Stimulated activated CD8-positive, alpha-beta memory T cell treated with anti-CD3 and anti-CD28 coated beads, Interleukin-15, amount 100 ng/mL, for 4 hours (primary cell): ENCODE measurements at regions not wholly inside any gene's neighbourhood (a gene's known extent, or its start where the extent isn't known, plus 50 kb on each side); places are given as distances from the start of the nearest gene placed in this dataset.
"Not testable (repeated sequence)": the region's sequence is repeated elsewhere in the genome, so short reads cannot be mapped to it uniquely, and the experiment has no call there.

Experiments used
- DNase-seq, 2 donors: peaks; one replicate each; pipeline ENCODE4 v3.0.0-alpha.2; 2020; ENCODE audit warnings: low read depth in 2 of 2

DNA sequence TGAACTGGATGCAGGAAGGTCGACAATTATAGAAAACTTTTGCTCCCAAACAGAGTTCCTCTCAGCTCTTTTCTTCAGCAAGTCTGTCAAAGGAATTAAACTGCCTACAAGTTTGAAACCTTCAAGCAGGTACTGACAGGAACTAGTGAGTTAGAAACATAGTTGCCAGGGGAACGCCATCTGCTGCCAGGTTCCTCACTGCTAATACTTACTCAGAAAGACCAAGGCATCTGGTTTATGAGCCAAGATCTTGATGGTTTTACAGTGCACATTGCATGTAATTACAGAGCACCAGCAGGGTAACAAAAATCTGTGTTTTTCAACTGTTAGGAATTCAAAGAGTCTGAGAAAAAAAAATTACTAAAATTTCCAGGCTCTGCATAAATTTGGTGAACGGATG is 300.0 kb upstream of the NRG3 start:
- no peak for DNase-seq

DNA sequence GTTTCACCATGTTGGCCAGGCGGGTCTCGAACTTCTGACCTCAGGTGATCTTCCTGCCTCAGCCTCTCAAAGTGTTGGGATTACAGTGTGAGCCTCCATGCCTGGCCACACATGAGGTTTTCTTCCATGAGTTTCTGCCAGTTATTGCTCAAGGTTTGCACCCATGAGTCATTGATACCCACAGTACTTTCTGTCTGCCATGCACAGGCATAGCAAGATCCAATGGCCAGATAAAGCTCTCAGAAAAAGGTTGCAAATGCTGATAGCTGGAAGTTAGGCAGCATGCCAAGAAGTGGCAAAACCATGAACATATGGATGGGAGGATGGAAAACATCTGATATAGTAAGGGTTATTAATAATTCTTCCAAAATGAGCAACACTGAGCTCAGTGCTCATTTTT is 298.7 kb upstream of the NRG3 start:
- no peak for DNase-seq

DNA sequence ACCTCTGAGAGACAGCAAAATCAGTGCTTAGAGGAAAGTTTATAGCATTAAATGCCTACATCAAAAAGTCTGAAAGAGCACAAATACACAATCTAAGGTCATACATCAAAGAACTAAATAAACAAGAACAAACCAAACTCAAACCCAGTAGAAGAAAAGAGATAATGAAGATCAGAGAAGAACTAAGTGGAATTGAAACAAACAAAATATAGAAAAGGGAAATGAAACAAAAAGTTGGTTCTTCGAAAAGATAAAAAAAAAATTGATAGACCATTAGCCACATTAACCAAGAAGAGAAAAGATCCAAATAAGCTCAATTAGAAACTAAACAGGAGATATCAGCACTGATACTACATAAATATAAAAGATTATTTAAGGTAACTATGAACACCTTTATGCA is 280.0 kb upstream of the NRG3 start:
- DNase-seq: no peak

DNA sequence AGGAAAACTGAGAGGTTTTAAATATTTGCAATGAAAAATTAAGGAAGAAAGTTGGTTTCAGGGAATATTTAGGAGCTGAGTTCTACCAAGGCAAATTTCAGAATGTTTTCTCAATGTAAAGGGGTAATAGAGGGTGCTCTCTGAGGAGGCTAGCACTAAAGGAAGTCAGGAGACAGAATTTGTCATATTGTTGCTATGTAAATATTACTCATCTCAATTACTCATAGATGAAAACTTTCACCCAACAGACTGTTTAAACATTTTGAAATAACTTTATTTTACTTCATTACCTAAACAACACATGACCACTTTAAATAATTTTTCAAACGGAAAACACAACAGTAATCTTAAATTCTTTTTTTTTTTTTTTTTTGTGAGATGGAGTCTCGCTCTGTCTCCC is 274.8 kb upstream of the NRG3 start:
- no peak for DNase-seq

DNA sequence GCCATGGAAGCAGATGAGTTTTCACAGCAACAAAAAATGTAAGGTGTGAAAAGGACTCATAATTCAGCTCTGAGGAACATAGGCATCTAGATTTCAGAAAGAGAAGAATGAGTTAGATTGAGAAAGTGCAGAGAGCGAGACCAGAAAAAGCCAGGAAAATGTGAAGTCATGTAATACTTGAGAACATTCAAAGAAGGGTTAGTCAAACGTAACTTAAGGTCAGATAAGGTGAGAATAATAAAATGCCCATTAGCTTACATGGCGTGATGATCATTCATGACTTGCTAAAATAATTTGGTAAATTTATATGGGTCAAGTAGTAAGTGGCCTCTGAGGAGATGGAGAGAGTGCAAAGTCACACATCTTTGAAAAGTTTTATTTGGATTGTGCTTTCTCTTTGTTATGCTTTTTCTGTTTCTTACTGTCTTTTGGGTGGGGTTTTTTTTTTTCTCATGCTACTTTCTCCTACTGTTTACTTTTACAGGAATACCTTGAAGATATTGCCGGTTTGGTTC is 271.8 kb upstream of the NRG3 start:
- no peak for DNase-seq

DNA sequence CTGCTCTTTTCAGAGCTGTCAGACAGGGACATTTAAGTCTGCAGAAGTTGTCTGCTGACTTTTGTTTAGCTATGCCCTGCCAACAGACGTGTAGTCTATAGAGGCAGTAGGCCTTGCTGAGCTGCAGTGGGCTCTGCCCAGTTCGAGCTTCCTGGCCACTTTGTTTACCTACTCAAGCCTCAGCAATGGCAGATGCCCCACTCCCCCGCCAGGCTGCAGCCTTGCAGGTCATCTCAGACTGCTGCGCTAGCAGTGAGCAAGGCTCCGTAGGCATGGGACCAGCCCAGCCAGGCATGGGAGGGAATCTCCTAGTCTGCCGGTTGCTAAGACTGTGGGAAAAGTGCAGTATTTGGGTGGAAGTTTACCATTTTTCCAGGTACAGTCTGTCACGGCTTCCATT is 230.5 kb upstream of the NRG3 start:
- DNase-seq: not testable (repeated sequence)

DNA sequence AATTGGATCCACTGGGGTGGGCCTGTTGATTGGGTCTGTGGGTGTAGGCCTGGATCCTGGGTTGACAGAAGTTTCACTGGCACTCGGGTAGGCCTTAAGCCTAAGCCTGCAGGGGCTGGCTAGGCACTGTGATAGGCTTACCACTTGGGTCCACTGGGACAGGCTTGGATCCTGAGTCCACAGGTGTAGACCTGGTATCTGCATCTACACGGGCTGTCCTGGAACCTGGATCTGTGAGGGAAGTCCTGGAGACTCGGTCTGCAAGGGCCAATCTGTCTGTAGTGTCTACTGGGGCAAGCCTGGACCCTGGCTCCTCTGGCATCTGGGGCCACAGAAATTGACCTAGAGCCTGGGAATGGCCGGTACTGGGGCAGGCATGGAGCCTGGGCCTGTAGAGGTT is 219.0 kb upstream of the NRG3 start:
- DNase-seq: no peak

DNA sequence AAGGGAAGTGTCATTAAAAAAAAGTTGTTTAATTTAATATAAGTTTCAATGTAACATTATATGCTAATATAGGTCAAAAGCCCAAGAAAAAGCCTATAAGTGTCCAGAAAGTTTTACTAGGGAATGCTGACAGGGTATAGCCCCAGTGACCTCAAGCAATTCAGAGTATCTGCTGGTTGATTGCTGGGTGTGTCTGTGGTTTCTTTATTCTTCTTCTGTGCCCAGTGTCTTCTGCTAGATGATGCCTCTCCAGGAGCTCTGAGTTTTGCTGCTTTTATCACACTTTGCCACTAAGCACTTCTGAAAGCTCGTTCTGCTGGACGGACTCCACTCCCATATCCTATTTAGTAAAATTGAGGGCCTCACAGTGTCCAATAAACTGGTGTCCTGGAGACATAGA is 212.2 kb upstream of the NRG3 start:
- no peak for DNase-seq

DNA sequence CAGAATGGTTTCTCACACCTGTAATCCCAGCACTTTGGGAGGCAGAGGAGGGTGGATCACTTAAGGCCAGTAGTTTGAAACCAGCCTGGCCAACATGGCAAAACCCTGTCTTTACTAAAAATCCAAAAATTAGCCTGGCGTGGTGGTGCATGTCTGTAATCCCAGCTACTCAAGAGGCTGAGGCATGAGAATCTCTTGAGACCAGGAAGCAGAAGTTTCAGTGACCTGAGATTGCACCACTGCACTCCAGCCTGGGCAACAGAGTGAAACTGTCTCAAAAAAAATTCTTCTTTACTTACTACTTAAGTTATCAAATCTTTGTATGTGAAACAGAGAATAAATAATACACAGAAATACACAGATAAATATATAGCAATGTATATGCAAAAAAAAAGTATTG is 210.2 kb upstream of the NRG3 start:
- not testable (repeated sequence) for DNase-seq

DNA sequence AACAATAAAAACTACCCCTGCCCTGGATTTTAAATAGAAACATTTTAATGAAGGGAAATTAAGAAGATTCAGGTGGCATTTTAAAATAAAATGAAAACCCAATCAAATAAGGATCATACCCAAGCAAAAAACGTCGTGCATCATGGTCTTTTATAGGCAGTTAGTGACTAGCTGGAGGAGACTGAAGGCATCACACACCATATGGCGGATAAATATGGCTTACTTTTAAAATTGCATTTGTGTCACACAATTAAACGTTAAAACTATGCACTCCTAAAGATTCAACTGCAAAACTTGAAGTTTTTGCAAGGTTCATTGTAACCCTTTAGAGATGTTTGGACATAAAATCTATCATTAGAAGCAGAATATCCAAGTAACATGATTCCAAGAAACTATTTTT is 200.1 kb upstream of the NRG3 start:
- no peak for DNase-seq

DNA sequence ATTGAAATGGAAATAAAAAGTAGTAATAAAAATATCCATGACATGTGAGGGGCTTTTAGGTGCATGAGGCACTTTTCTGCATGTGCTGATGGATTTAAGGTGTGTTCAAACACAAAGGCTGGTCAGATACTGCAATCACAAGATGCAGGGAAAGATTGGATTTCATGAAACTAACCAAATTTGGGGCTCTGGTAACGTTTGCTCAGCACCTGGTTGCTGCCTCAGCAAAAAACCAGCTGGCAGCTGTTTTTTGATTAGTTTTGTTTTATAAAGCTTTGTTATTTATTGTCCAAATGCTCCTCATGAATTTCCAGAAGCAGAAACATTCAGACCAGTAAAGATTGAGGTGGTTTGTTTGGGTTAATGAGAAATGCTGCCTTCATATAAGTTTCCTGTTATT is 195.7 kb upstream of the NRG3 start:
- no peak for DNase-seq

DNA sequence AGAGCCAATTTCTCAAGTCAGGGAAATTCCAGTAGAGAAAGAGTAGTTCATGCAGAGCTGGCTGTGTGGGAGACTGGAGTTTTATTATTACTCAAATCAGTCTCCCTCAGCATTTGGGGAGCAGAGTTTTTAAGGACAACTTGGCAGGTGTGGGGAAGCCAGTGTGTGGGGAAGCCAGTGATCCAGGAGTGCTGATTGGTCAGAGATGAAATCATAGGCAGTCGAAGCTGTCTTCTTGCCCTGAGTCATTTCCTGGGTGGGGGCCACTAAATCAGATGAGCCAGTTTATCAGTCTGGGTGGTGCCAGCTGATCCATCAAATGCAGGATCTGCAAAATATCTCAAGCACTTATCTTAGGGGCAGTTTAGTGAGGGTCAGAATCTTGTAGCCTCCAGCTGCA is 194.6 kb upstream of the NRG3 start:
- DNase-seq: no peak

DNA sequence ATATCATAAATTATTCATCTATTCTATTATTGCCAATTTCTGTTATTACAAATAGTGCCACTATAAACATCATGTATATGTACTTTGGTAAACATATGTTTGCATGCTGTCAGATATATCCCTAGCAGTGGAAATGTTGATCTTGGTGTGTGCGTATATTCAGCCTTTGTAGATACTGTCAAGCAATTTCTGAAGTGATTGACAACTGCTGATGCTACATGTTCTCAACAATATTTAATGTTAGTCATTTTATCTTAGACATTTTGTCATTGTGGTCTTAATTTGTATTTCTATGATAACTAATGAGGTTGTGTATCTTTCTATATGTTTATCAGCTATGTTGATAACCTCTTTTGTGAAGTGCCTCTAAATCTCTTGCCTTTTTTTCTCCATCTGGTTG is 186.5 kb upstream of the NRG3 start:
- no peak for DNase-seq

DNA sequence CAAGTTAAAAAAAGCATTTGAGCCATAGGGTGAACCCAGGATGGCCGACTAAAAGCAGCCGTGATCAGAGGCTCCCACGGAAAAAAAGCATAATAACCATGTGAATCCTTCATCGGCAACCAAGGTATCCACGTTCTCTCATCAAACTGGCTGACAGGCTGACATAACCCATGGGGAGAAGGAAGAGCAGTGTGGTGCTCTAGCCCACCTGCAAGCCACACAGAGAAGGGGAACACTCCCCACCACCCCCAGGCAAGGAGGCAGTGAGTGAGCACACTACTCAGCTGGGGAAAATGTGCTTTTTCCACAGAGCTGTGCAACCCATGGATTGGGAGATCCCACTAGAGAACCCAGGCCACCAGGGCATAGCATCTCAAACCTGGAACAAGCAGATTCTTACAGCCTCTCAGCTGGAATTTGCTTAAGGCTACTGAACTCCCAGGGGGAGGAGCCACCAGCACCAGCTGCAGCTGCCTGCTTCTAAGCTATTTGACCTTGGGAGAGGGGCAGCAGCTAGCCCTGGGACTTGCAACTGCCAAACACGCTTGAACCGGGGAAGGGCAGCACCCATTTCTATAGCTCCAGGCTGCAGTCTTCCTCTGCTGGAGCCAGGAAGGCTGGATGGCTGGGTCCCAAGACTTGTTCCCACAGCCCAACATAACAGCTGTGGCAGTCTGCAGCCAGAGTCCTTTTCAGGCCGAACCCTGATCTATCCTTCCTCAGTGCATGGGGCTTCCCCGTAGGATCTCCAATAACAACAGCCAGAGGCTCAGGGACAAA is 178.2 kb upstream of the NRG3 start:
- no peak for DNase-seq

DNA sequence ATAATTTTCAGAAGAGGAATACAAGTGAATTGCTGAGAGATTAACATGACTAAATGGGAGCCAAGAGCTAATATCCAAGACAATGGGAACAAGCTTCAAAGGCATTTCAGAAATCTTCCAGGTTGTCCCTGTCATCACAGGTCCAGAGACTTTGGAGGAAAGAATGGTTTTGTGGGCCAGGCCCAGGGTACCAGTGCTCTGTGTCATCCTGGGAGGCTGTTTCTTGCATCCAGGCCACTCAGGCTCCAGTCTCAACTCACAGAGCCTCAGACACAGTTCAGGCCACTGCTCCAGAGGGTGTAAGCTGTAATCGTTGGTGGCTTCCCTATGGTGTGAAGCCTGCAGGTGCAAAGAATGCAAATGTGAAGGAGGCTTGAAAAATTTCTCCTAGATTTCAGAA is 170.4 kb upstream of the NRG3 start:
- no peak for DNase-seq

DNA sequence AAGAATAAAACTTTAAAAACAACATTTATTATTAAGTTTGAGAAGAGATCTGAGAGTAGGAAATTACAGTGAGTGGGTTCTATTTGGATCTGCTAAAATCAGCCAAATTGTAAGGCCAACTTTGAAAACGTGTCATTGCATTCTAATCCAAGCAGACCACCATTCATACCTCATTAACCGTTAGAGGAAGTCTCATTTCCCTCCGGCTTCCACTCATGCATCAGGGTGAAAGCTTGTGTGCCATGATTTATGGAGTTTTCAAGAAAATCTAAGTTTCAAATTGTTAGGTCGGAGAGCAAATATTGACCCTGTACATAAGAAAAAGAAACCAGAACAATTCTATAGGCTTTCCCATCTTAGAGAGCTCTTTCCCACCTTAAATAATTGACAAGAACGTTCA is 166.6 kb upstream of the NRG3 start:
- DNase-seq: no peak

DNA sequence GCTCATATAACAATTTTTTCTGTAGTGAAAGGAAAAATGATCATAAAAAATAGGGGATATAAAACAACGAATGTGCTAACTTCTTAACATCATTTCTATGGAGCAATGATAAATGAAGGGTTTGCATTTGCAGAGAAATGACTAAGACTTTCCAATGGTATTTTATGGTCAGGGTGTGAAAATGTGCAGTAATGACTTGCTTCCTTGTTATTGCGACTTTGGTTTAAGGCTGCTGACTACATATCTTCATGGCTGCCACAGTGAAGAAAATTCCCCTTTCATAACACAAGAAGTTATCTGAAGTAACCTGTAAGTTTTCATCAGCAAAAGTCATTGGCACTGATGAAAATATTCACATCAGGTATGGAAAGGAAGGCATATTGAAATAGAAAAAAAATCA is 166.1 kb upstream of the NRG3 start:
- no peak for DNase-seq

DNA sequence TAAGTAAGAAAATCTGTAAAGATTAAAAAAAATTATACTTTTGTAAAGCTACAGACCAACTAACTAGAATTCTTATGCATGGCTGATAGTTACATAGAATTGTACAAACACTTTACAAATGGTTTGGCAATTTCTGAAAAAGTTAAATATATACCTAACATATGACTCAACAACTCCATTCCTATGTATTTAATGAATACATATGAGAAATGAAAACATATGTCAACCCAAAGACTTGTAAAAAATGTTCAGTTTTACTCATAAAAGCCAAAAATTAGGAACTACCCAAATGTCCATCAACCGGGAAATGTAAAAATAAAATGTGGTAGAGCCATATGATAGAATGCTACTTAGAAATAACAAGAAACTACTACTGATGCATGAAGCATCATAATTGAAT is 152.6 kb upstream of the NRG3 start:
- DNase-seq: no peak

DNA sequence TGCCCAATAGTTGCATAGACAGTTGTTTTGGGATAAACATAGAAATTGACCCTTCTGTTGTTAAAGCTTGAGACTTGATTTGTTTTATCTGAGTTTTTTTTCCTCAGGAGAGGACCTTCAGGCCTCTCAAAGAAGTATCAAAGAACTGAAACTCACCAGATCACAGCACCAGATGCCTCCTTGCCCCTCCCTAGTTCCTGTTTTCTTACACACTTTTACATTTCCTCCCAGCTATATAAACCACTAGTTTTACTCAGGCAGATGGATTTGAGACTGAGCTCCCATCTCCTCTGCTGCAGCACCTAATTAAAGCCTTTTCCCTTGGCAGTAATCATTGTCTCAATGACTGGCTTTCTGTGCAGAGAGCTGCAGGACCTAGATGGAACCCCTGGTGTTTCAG is 150.6 kb upstream of the NRG3 start:
- DNase-seq: no peak

DNA sequence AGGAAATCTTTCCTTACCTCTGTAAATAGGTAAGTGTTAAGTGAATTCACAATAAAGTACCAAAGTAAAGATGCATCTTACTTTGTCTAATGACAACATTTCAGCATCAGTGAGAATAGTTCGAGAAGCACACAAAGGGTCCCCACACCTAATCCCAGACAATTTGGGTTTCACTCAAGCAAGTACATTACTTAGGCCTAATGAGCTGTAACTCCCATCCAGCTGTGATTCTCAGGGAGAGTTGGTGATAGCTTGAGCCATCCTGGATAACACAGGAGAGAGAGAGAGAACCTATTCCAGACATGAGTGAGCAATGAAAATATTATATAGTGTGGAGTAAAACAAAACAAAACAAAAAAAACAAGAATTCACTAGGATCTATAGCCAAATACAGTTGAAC is 149.1 kb upstream of the NRG3 start:
- DNase-seq: no peak

DNA sequence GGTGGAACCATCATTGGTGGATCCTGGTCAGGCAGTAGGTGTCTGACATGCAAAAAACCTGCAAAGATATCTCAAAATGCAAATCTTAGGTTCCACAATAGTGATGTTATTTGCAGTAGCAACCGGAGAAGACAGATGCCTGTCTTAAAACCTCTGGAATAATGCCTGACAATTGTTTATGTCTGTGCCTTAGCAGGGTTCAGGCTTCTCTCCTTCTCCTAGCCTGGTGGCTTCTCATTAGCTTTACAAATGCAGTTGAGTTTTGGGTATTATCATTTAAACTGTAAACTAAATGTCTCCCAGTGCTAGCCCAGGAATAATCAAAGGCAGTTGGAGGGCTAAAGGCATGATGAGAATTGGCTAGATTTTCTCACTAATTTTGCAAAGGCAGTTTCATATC is 146.3 kb upstream of the NRG3 start:
- DNase-seq: no peak

DNA sequence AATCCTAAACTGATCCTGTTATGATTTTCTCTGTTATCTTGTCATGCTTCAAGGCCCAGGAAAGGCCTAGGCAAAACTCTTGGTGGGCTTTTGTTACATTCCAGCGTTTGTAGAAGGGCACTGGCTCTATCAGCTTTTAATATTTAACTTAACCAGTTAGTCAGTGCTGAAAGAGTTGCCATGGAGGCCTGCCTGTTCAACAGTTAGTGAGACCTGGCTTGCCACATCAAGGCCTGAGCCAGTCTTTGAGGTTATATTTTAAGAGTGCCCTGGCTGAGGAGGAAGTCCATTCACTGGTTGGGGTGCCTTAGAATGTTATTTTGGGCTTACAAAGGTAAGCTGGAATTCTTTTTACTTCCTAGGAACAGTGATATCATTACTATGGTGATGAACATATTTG is 144.1 kb upstream of the NRG3 start:
- DNase-seq: no peak

DNA sequence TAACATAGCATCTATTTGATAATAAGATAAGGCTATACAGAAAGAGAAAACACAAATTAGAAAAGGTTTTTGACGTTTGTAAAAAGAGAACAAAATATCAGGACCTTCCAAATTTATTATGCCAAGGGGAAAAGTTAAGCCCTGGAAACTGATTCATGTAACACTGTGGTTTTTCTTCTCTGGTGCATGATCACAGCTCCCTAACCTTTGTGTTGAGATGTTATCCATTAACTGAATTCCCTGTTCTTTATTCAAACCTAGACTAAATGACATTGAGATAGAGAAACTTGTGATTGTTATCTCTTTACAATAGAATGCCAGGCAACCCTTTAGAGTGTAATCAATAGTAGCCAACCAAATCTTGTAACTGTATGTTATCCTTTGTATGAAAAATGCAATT is 141.5 kb upstream of the NRG3 start:
- no peak for DNase-seq

DNA sequence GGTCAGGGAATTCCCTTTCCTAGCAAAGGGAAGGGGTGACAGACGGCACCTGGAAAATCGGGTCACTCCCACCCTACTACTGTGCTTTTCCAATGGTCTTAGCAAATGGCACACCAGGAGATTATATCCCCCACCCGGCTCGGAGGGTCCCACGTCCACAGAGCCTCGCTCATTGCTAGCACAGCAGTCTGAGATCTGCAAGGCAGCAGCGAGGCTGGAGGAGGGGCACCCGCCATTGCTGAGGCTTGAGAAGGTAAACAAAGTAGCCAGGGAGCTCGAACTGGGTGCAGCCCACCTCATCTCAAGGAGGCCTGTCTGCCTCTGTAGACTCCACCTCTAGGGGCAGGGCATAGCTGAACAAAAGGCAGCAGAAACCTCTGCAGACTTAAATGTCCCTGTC is 139.8 kb upstream of the NRG3 start:
- not testable (repeated sequence) for DNase-seq
